NB4 (cell line): ENCODE measurements at regions not wholly inside any gene's neighbourhood (a gene's known extent, or its start where the extent isn't known, plus 50 kb on each side); places are given as distances from the start of the nearest gene placed in this dataset.

ENCODE experiments used
- MYC ChIP-seq: IDR thresholded peaks from 2 replicates; pipeline ENCODE4 v1.6.1; 2011; ENCODE audit warnings: low read depth, low read length
- POLR2A ChIP-seq: IDR thresholded peaks from 2 replicates; pipeline ENCODE4 v1.6.1; 2011; ENCODE audit warnings: mild to moderate bottlenecking; ENCODE audit not compliant: insufficient read length; ENCODE audit errors: extremely low read depth
- TF ChIP-seq, protein P1 (sequence below): IDR thresholded peaks from one replicate; pipeline ENCODE4 v1.5.1; 2012; ENCODE audit warnings: low read depth, low read length
- TF ChIP-seq, protein P2 (sequence below): IDR thresholded peaks from 2 replicates; pipeline ENCODE4 v1.6.1; 2011; ENCODE audit warnings: low read depth, low read length

DNA sequence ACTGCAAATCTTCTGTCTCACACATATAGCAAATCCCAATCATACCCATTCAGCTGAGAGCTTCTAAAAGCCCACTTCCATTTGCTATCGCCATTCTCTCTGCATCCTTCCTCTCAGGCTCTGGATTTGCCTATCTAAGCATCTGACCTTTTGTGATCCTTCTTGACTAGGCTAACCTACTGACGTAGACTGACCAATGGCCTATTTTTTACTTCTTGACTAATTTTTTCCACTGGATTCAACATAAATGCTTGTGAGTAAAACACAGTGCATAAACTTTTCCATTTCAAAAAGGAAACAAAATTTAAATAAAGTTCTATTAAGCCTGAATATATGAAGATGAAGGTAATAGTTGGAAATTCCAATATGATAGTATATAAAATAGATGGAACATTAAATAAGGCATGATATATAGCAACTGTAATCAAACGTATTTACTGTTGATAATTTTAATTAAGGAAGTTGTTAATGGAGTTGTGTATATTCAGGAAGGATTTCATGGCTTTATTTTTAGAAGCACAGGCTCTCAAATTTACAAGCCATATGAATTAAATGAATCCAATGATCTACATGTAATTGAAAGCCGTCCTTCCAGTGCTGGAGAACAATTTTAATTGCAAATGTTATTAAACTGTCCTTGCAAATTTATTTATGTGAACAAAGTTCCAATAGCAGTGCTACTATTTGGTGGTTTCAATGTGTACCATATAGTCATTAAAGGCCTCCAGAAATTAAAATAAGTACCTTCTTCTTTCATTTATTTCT is 918.4 kb downstream of the SORCS3 start:
- TF ChIP-seq, protein P1, sequence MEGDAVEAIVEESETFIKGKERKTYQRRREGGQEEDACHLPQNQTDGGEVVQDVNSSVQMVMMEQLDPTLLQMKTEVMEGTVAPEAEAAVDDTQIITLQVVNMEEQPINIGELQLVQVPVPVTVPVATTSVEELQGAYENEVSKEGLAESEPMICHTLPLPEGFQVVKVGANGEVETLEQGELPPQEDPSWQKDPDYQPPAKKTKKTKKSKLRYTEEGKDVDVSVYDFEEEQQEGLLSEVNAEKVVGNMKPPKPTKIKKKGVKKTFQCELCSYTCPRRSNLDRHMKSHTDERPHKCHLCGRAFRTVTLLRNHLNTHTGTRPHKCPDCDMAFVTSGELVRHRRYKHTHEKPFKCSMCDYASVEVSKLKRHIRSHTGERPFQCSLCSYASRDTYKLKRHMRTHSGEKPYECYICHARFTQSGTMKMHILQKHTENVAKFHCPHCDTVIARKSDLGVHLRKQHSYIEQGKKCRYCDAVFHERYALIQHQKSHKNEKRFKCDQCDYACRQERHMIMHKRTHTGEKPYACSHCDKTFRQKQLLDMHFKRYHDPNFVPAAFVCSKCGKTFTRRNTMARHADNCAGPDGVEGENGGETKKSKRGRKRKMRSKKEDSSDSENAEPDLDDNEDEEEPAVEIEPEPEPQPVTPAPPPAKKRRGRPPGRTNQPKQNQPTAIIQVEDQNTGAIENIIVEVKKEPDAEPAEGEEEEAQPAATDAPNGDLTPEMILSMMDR = no peak
- TF ChIP-seq MYC (no peak), POLR2A (no peak)
- TF ChIP-seq, protein P2, sequence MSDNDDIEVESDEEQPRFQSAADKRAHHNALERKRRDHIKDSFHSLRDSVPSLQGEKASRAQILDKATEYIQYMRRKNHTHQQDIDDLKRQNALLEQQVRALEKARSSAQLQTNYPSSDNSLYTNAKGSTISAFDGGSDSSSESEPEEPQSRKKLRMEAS = no peak
